Endothelial cell of umbilical vein (primary cell): ENCODE measurements at regions not wholly inside any gene's neighbourhood (a gene's known extent, or its start where the extent isn't known, plus 50 kb on each side); places are given as distances from the start of the nearest gene placed in this dataset.

Experiments used
- EZH2 ChIP-seq: IDR thresholded peaks from 2 replicates; pipeline ENCODE4 v1.6.1; 2012; ENCODE audit warnings: borderline replicate concordance, low read depth, mild to moderate bottlenecking, moderate library complexity, low read length, inconsistent platforms; ENCODE audit not compliant: severe bottlenecking
- FOS ChIP-seq: IDR thresholded peaks from 2 replicates; pipeline ENCODE4 v1.6.1; 2011; ENCODE audit warnings: mild to moderate bottlenecking, low read length, moderate library complexity, borderline replicate concordance; ENCODE audit not compliant: insufficient read depth
- JUN ChIP-seq: IDR thresholded peaks from 2 replicates; pipeline ENCODE4 v1.6.1; 2011; ENCODE audit warnings: borderline replicate concordance, low read depth; ENCODE audit not compliant: insufficient read length, insufficient read depth
- POLR2A ChIP-seq: IDR thresholded peaks from 2 replicates; pipeline ENCODE4 v1.6.1; 2012; ENCODE audit warnings: low read depth, mild to moderate bottlenecking, control low read depth, low read length
- POLR2AphosphoS5 ChIP-seq: IDR thresholded peaks from 2 replicates; pipeline ENCODE4 v1.6.1; 2012; ENCODE audit warnings: low read depth, mild to moderate bottlenecking, control low read depth, low read length, moderate library complexity; ENCODE audit not compliant: insufficient read depth
- TF ChIP-seq, protein P1 (sequence below), 2 donors: IDR thresholded peaks; 1 replicate in 1 of 2; 2 replicates in 1 of 2; pipeline ENCODE4 v1.5.1; 2011; ENCODE audit warnings: low read length in 2 of 2, mild to moderate bottlenecking in 2 of 2, moderate library complexity in 2 of 2, control low read depth in 1 of 2, inconsistent platforms in 1 of 2, low read depth in 1 of 2; ENCODE audit not compliant: insufficient read depth in 1 of 2; ENCODE audit errors: extremely low read depth in 1 of 2

GRCh38 chrX:144791298-144791697, 456.0 kb upstream of the SPANXN1 start:
- TF ChIP-seq, protein P1, sequence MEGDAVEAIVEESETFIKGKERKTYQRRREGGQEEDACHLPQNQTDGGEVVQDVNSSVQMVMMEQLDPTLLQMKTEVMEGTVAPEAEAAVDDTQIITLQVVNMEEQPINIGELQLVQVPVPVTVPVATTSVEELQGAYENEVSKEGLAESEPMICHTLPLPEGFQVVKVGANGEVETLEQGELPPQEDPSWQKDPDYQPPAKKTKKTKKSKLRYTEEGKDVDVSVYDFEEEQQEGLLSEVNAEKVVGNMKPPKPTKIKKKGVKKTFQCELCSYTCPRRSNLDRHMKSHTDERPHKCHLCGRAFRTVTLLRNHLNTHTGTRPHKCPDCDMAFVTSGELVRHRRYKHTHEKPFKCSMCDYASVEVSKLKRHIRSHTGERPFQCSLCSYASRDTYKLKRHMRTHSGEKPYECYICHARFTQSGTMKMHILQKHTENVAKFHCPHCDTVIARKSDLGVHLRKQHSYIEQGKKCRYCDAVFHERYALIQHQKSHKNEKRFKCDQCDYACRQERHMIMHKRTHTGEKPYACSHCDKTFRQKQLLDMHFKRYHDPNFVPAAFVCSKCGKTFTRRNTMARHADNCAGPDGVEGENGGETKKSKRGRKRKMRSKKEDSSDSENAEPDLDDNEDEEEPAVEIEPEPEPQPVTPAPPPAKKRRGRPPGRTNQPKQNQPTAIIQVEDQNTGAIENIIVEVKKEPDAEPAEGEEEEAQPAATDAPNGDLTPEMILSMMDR (IDR thresholded peaks at IDR 0.05; ENCODE audit: extremely low read depth in 1 of 2, insufficient read depth in 1 of 2, low read depth in 1 of 2, low read length in 2 of 2): no peak
- TF ChIP-seq POLR2AphosphoS5 (no peak), POLR2A (no peak), EZH2 (no peak), JUN (no peak), FOS (no peak)
